ENCODE measurements at regions not wholly inside any gene's neighbourhood (a gene's known extent, or its start where the extent isn't known, plus 50 kb on each side); places are given as distances from the start of the nearest gene placed in this dataset.
A peak's percentile ranks its signal among the peaks of the same experiment; 100 is the strongest.

DNA sequence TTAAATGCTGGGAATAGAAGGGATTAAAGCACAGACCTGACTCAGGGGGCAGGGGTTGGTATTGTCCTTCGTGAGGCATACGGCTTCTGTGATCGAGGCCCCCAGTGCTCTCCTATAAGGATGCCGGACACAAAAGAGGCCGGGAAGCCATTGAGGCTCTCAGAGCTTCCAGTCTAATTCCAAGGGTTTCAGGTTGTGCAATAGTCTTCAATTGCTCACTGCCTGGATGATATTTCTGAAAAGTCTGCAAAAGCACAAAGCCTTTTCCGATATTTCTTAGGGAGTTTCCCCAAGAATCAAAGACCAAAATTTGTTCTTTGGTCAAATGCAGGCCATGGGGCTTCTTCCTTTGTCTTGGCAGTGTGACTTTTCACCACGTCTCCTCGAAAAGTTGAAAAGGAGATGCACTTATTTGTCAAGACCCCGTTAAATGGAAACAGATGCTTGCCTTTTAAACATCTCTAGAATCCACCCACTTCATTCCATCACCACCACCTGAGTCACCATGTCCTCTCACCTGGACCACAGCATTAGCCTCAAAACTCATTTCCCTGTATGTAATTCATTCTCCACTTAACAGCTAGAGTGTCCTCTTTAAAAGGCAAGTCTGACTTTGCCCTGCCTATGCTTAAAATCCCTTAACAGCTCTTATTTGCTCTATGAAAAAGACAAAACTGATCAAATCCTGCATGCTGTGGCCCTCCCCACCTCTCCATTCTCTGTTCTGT, 134.8 kb upstream of the NAMPT start:
- 17% methylated on average over 9 of the region's 9 CpGs for WGBS (ENCODE audit: low lambda C conversion rate)
- CTCF ChIA-PET (ENCODE audit: low intra/inter-chr PET ratio, low total read pairs), result no interaction called here
- H3K4me3 ChIP-seq (replicated peaks in 1 of 3; ENCODE audit: insufficient read depth in 1 of 3, low read depth in 2 of 3, low read length in 3 of 3), result no peak overlapping the region

GRCh38 chr7:106418526-106418925, 133.7 kb upstream of the NAMPT start:
- Histone ChIP-seq H3K4me2 (ENCODE audit: low read depth, low read length) (no peak overlapping the region), H3K4me1 (ENCODE audit: insufficient read depth, low read length) (no peaks in the 10 kb centered on the region), H3K36me3 (replicated peaks in 1 of 2; ENCODE audit: control insufficient read depth in 1 of 2, insufficient read depth in 2 of 2, low read length in 2 of 2) (no peaks in the 10 kb centered on the region), H3K4me3 (replicated peaks in 1 of 3; ENCODE audit: insufficient read depth in 1 of 3, low read depth in 2 of 3, low read length in 3 of 3) (no peak overlapping the region), H2AFZ (ENCODE audit: low read length) (no peak overlapping the region), H4K20me1 (ENCODE audit: insufficient read depth, low read length) (no peaks in the 10 kb centered on the region), H3K79me2 (ENCODE audit: insufficient read depth, low read length) (no peaks in the 10 kb centered on the region), H3K9me3 (ENCODE audit: low read length) (no peaks in the 10 kb centered on the region), H3K9ac (ENCODE audit: insufficient read depth, low read depth, low read length) (no peak overlapping the region), H3K27me3 (ENCODE audit: control insufficient read depth in 1 of 2, insufficient read depth in 2 of 2, low read length in 2 of 2) (peaks cover 0 to 19% of the 10 kb centered on the region in 2 experiments; a peak in 2 of 5 replicates), H3K27ac (ENCODE audit: extremely low read length, insufficient read depth, low read length) (no peak overlapping the region)
- intact Hi-C loops (cut with micrococcal nuclease; ENCODE audit: unreplicated experiment) (no loop called here), in situ Hi-C loops (cut with HindIII; ENCODE audit: extremely low pct_ligation_motif_present, low pct_unique_long_range_greater_than_20kb) (no loop called here)
- POLR2A ChIA-PET, result no interaction called here
- 41% methylated on average over 2 of the region's 2 CpGs for WGBS (ENCODE audit: low lambda C conversion rate)
- BruUV-seq (replicated peaks), result no TSS peak
- no peak for DNase-seq (ENCODE audit: low spot score)
- no peak for FAIRE-seq
- no peak for ATAC-seq
- no peak for TF ChIP-seq TEAD2 (CRISPR knock-in tag; IDR thresholded peaks at IDR 0.05)
- no peak for TF ChIP-seq PRPF4 (IDR thresholded peaks at IDR 0.05; ENCODE audit: low read depth, low read length, poor library complexity, severe bottlenecking)
- no peak for TF ChIP-seq MATR3 (CRISPR knock-in tag; IDR thresholded peaks at IDR 0.05)
- no peak for TF ChIP-seq HNRNPUL1 (IDR thresholded peaks at IDR 0.05; ENCODE audit: low read depth, low read length)
- TF ChIP-seq ZBTB20 (CRISPR knock-in tag; IDR thresholded peaks at IDR 0.05; ENCODE audit: borderline replicate concordance, low read depth), result no peak
- TF ChIP-seq FUBP1 (CRISPR knock-in tag; IDR thresholded peaks at IDR 0.05; ENCODE audit: borderline replicate concordance), result no peak
- TF ChIP-seq ZNF570 (CRISPR knock-in tag; IDR thresholded peaks at IDR 0.05; ENCODE audit: borderline replicate concordance), result no peak
- TF ChIP-seq, protein P1, sequence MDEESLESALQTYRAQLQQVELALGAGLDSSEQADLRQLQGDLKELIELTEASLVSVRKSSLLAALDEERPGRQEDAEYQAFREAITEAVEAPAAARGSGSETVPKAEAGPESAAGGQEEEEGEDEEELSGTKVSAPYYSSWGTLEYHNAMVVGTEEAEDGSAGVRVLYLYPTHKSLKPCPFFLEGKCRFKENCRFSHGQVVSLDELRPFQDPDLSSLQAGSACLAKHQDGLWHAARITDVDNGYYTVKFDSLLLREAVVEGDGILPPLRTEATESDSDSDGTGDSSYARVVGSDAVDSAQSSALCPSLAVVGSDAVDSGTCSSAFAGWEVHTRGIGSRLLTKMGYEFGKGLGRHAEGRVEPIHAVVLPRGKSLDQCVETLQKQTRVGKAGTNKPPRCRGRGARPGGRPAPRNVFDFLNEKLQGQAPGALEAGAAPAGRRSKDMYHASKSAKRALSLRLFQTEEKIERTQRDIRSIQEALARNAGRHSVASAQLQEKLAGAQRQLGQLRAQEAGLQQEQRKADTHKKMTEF (CRISPR knock-in tag; IDR thresholded peaks at IDR 0.05), result no peak
- TF ChIP-seq, protein P2, sequence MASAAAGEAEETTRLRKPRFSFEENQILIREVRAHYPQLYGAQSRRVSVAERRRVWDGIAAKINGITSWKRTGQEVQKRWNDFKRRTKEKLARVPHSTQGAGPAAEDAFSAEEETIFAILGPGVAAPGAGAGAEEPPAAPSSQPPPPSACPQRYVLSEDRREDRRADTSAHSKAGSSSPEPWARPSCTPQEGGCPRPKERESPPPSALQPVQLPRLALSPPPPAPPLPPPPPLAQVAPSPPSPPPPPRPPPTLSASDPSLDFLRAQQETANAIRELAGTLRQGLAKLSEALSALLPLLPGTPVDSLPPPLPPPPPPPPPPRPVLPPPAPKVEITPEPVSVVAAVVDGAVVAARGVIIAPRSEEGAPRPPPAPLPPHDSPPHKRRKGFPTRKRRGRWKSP (CRISPR knock-in tag; IDR thresholded peaks at IDR 0.05), result no peak
- no peak for TF ChIP-seq EED (CRISPR knock-in tag; IDR thresholded peaks at IDR 0.05)
- TF ChIP-seq NFIC (IDR thresholded peaks at IDR 0.05; ENCODE audit: low read length), result no peak
- CTCF ChIA-PET (ENCODE audit: low intra/inter-chr PET ratio, low total read pairs), result no interaction called here

More for the DNA sequence above, 134.8 kb upstream of the NAMPT start:
- Histone ChIP-seq H2AFZ (ENCODE audit: low read length) (no peak overlapping the region), H4K20me1 (ENCODE audit: insufficient read depth, low read length) (no peaks in the 10 kb centered on the region), H3K4me1 (ENCODE audit: insufficient read depth, low read length) (no peaks in the 10 kb centered on the region), H3K27ac (ENCODE audit: extremely low read length, insufficient read depth, low read length) (no peak overlapping the region), H3K4me2 (ENCODE audit: low read depth, low read length) (no peak overlapping the region), H3K9me3 (ENCODE audit: low read length) (no peaks in the 10 kb centered on the region), H3K79me2 (ENCODE audit: insufficient read depth, low read length) (no peaks in the 10 kb centered on the region), H3K27me3 (ENCODE audit: control insufficient read depth in 1 of 2, insufficient read depth in 2 of 2, low read length in 2 of 2) (peaks cover 0 to 19% of the 10 kb centered on the region in 2 experiments; a peak in 2 of 5 replicates), H3K9ac (ENCODE audit: insufficient read depth, low read depth, low read length) (no peak overlapping the region), H3K36me3 (replicated peaks in 1 of 2; ENCODE audit: control insufficient read depth in 1 of 2, insufficient read depth in 2 of 2, low read length in 2 of 2) (no peaks in the 10 kb centered on the region)
- FAIRE-seq (no peak), ATAC-seq (no peak), DNase-seq (ENCODE audit: low spot score) (no peak)
- no peak for TF ChIP-seq ZNF136 (CRISPR knock-in tag; IDR thresholded peaks at IDR 0.05; ENCODE audit: low read depth)
- TF ChIP-seq CEBPB (IDR thresholded peaks at IDR 0.05; ENCODE audit: borderline replicate concordance, low read depth, low read length), result 0 out of 2 replicates have a peak, but pooled peaks have one; percentile 15
- no peak for TF ChIP-seq SRSF4 (IDR thresholded peaks at IDR 0.05; ENCODE audit: low read depth, low read length, poor library complexity, severe bottlenecking)
- BruUV-seq (replicated peaks), result no TSS peak
- in situ Hi-C loops (cut with HindIII; ENCODE audit: extremely low pct_ligation_motif_present, low pct_unique_long_range_greater_than_20kb), result no loop called here
- intact Hi-C loops (cut with micrococcal nuclease; ENCODE audit: unreplicated experiment), result no loop called here
- POLR2A ChIA-PET, result no interaction called here

All from HepG2 (cell line).